ENCODE measurements at regions not wholly inside any gene's neighbourhood (a gene's known extent, or its start where the extent isn't known, plus 50 kb on each side); places are given as distances from the start of the nearest gene placed in this dataset.

- Mint-ChIP-seq H3K36me3 (ENCODE audit: low read depth) (no peaks in the 10 kb centered on the region), H3K27me3 (ENCODE audit: low read depth) (no peaks in the 10 kb centered on the region), H3K27ac (no peak overlapping the region), H3K4me1 (no peaks in the 10 kb centered on the region), H3K4me3 (no peak overlapping the region), H3K9me3 (no peaks in the 10 kb centered on the region)
- no peak for TF ChIP-seq CTCF (IDR thresholded peaks at IDR 0.05; ENCODE audit: unreplicated experiment in 3 of 3)
Observed at GRCh38 chr2:58620093-58620492, 379.0 kb upstream of the FANCL start.

GRCh38 chr2:58616961-58617360 lies 375.8 kb upstream of the FANCL start:
- Mint-ChIP-seq H3K9me3 (no peaks in the 10 kb centered on the region), H3K27ac (no peak overlapping the region), H3K27me3 (ENCODE audit: low read depth) (no peaks in the 10 kb centered on the region), H3K36me3 (ENCODE audit: low read depth) (no peaks in the 10 kb centered on the region), H3K4me3 (no peak overlapping the region), H3K4me1 (no peaks in the 10 kb centered on the region)
- no peak for TF ChIP-seq CTCF (IDR thresholded peaks at IDR 0.05; ENCODE audit: unreplicated experiment in 3 of 3)

- no peaks in the 10 kb centered on the region for H3K27me3 Mint-ChIP-seq (ENCODE audit: low read depth)
- no peak overlapping the region for H3K4me3 Mint-ChIP-seq
- H3K4me1 Mint-ChIP-seq, result no peaks in the 10 kb centered on the region
- no peaks in the 10 kb centered on the region for H3K9me3 Mint-ChIP-seq
- no peak overlapping the region for H3K27ac Mint-ChIP-seq
- H3K36me3 Mint-ChIP-seq (ENCODE audit: low read depth), result no peaks in the 10 kb centered on the region
- no peak for TF ChIP-seq CTCF (IDR thresholded peaks at IDR 0.05; ENCODE audit: unreplicated experiment in 3 of 3)
Observed at GRCh38 chr2:58614219-58614618, 373.1 kb upstream of the FANCL start.

GRCh38 chr2:58612973-58613372 lies 371.8 kb upstream of the FANCL start:
- Mint-ChIP-seq H3K9me3 (no peaks in the 10 kb centered on the region), H3K4me3 (no peak overlapping the region), H3K27ac (no peak overlapping the region), H3K36me3 (ENCODE audit: low read depth) (no peaks in the 10 kb centered on the region), H3K27me3 (ENCODE audit: low read depth) (no peaks in the 10 kb centered on the region), H3K4me1 (no peaks in the 10 kb centered on the region)
- TF ChIP-seq CTCF (IDR thresholded peaks at IDR 0.05; ENCODE audit: unreplicated experiment in 3 of 3), result no peak

- Mint-ChIP-seq H3K36me3 (ENCODE audit: low read depth) (no peaks in the 10 kb centered on the region), H3K27me3 (ENCODE audit: low read depth) (no peaks in the 10 kb centered on the region), H3K27ac (no peak overlapping the region), H3K4me1 (no peaks in the 10 kb centered on the region), H3K4me3 (no peak overlapping the region), H3K9me3 (no peaks in the 10 kb centered on the region)
- no peak for TF ChIP-seq CTCF (IDR thresholded peaks at IDR 0.05; ENCODE audit: unreplicated experiment in 3 of 3)
Observed at GRCh38 chr2:58609326-58609725, 368.2 kb upstream of the FANCL start.

GRCh38 chr2:58608146-58608545 lies 367.0 kb upstream of the FANCL start:
- H3K36me3 Mint-ChIP-seq (ENCODE audit: low read depth), result no peaks in the 10 kb centered on the region
- no peaks in the 10 kb centered on the region for H3K4me1 Mint-ChIP-seq
- no peak overlapping the region for H3K27ac Mint-ChIP-seq
- no peak for TF ChIP-seq CTCF (IDR thresholded peaks at IDR 0.05; ENCODE audit: unreplicated experiment in 3 of 3)
- no peak overlapping the region for H3K4me3 Mint-ChIP-seq
- H3K27me3 Mint-ChIP-seq (ENCODE audit: low read depth), result no peaks in the 10 kb centered on the region
- H3K9me3 Mint-ChIP-seq, result no peaks in the 10 kb centered on the region

Data from nephron (organoid).